GM12801 (cell line): ENCODE measurements at regions not wholly inside any gene's neighbourhood (a gene's known extent, or its start where the extent isn't known, plus 50 kb on each side); places are given as distances from the start of the nearest gene placed in this dataset.

Experiments
- CTCF ChIP-seq: IDR thresholded peaks from one replicate; pipeline ENCODE4 v1.5.1; 2011; ENCODE audit warnings: control low read depth; ENCODE audit not compliant: insufficient read length; ENCODE audit errors: extremely low read depth

DNA sequence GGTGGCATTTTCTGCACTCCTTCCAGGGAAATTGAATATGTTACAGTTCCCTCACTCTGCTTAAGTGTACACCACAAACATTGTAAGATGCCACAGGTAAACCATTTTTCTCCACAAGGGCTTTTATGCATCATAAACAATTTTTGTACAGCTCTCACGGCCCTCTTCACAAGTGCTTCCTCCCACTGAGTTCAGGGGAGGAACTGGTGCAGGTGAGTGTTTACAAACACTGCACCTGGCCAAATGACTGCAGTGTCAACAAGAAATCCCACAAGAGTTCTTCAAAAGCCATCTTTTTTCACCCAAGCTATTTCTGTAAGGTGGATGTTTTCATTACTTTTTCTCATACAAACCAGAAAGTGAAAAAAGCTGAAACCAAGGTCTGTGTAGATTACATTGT, 973.2 kb downstream of the AACS start:
- TF ChIP-seq CTCF: no peak

DNA sequence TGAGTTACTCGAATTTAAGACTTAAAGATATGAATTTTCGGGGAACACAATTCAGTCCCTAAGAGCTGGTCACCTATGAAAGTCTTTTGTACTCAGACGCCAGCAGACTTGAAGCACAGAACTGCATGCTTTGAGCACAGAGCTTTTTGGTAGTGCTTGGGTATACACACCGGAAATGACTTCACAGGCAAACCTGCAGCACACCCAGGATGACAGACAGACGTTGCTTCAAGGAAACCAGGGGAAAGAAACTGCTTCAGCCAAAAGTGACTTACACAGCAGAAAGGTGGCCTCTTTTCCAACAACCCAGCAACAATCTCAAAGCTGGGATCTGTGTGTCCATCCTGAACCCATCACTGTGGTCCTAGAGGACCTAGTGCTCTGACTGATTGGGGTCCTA, 975.1 kb downstream of the AACS start:
- no peak for TF ChIP-seq CTCF

- no peak for TF ChIP-seq CTCF
Observed at GRCh38 chr12:126042286-126042685, 977.1 kb downstream of the AACS start.

- TF ChIP-seq CTCF: no peak
Observed at GRCh38 chr12:126051611-126052107, 986.4 kb downstream of the AACS start.

GRCh38 chr12:126055521-126055920, 990.3 kb downstream of the AACS start:
- no peak for TF ChIP-seq CTCF

DNA sequence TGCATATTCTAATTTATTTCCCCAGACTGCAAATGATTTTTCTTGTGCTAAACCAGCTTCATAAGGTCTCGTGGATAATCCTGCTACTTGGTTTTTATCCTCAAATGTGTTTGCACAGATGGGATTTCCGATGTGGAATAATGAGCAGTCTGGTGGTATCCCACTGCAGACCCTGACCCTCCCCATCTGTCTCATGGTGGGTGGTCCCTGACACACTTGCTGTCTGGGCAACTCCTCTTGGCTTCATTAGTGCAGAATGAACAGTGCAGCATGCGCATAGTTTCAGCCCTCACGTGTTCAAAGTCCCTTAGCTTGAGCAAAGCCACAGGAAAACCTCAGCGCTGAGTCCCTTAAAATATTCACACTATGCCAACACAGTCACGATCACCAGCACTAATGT, 996.5 kb downstream of the AACS start:
- TF ChIP-seq CTCF: no peak

- TF ChIP-seq CTCF: no peak
Observed at GRCh38 chr12:126064028-126064427, 998.8 kb downstream of the AACS start.
